Panc1 (cell line): ENCODE measurements at regions not wholly inside any gene's neighbourhood (a gene's known extent, or its start where the extent isn't known, plus 50 kb on each side); places are given as distances from the start of the nearest gene placed in this dataset.

Experiments
- POLR2AphosphoS5 ChIP-seq: IDR thresholded peaks from 2 replicates; pipeline ENCODE4 v1.6.1; 2012; ENCODE audit warnings: mild to moderate bottlenecking, low read depth, low read length, moderate library complexity
- SIN3A ChIP-seq: IDR thresholded peaks from 2 replicates; pipeline ENCODE4 v1.6.1; 2012; ENCODE audit warnings: low read depth, mild to moderate bottlenecking, low read length, moderate library complexity, borderline replicate concordance; ENCODE audit not compliant: insufficient read depth
- TCF7L2 ChIP-seq: IDR thresholded peaks from 2 replicates; pipeline ENCODE4 v1.6.1; 2011; ENCODE audit warnings: mild to moderate bottlenecking, low read depth, low read length, inconsistent platforms
- TF ChIP-seq, protein P1 (sequence below): fragments of 450-650 bp; IDR thresholded peaks from 2 replicates; pipeline ENCODE4 v1.5.1; 2017; ENCODE audit warnings: mild to moderate bottlenecking
- TF ChIP-seq, protein P2 (sequence below), 2 experiments: IDR thresholded peaks; 2 replicates each; pipeline ENCODE4 v1.6.1; 2011 to 2012; ENCODE audit warnings: low read depth in 2 of 2, control low read depth in 1 of 2, low read length in 1 of 2, mild to moderate bottlenecking in 1 of 2, moderate library complexity in 1 of 2; ENCODE audit not compliant: insufficient read depth in 1 of 2

DNA sequence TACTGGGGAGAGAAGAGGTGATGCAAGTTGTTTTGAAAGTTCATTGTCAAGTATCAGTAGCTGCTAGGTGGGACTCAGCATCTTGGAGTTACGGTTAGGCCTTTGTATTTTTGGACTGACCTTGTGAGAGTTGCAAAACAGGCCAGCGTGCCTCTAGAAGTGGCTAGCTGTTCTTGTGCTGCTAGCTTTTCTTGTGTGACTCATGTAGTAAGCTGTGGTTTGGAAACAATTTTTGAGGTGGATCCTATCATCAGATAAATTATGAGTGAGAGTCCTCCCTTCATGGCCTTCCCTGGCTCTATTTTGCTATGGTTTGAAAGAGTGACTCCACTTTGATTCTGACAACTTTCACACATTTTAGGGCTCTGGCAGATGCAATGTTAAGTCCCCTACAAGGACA is 409.2 kb upstream of the HS6ST1 start:
- TF ChIP-seq, protein P1, sequence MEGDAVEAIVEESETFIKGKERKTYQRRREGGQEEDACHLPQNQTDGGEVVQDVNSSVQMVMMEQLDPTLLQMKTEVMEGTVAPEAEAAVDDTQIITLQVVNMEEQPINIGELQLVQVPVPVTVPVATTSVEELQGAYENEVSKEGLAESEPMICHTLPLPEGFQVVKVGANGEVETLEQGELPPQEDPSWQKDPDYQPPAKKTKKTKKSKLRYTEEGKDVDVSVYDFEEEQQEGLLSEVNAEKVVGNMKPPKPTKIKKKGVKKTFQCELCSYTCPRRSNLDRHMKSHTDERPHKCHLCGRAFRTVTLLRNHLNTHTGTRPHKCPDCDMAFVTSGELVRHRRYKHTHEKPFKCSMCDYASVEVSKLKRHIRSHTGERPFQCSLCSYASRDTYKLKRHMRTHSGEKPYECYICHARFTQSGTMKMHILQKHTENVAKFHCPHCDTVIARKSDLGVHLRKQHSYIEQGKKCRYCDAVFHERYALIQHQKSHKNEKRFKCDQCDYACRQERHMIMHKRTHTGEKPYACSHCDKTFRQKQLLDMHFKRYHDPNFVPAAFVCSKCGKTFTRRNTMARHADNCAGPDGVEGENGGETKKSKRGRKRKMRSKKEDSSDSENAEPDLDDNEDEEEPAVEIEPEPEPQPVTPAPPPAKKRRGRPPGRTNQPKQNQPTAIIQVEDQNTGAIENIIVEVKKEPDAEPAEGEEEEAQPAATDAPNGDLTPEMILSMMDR, result no peak
- TF ChIP-seq POLR2AphosphoS5 (no peak), TCF7L2 (no peak), SIN3A (no peak)
- TF ChIP-seq, protein P2, sequence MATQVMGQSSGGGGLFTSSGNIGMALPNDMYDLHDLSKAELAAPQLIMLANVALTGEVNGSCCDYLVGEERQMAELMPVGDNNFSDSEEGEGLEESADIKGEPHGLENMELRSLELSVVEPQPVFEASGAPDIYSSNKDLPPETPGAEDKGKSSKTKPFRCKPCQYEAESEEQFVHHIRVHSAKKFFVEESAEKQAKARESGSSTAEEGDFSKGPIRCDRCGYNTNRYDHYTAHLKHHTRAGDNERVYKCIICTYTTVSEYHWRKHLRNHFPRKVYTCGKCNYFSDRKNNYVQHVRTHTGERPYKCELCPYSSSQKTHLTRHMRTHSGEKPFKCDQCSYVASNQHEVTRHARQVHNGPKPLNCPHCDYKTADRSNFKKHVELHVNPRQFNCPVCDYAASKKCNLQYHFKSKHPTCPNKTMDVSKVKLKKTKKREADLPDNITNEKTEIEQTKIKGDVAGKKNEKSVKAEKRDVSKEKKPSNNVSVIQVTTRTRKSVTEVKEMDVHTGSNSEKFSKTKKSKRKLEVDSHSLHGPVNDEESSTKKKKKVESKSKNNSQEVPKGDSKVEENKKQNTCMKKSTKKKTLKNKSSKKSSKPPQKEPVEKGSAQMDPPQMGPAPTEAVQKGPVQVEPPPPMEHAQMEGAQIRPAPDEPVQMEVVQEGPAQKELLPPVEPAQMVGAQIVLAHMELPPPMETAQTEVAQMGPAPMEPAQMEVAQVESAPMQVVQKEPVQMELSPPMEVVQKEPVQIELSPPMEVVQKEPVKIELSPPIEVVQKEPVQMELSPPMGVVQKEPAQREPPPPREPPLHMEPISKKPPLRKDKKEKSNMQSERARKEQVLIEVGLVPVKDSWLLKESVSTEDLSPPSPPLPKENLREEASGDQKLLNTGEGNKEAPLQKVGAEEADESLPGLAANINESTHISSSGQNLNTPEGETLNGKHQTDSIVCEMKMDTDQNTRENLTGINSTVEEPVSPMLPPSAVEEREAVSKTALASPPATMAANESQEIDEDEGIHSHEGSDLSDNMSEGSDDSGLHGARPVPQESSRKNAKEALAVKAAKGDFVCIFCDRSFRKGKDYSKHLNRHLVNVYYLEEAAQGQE (IDR thresholded peaks at IDR 0.05; ENCODE audit: insufficient read depth in 1 of 2, low read depth in 2 of 2, low read length in 1 of 2), result no peak
